ENCODE measurements at regions not wholly inside any gene's neighbourhood (a gene's known extent, or its start where the extent isn't known, plus 50 kb on each side); places are given as distances from the start of the nearest gene placed in this dataset.

DNA sequence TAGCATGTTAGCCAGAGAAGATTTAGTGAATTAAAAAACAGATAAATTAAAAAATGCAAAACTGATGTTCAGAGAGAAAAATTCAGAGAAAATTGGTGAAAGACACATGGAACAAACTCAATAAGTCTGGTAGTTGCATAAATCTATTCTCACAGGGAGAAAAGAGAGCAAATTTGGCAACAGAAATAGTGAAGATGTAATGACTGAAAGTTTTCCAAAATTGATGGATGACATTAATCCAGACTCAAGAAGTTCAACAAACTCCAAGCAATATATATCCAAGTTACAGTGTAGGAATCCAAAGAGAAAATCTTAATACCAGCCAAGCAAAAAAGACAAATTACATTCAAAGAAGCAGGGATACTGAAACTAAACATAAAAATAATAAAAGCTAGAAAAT lies 302.7 kb upstream of the ARPP21 start:
- DNase-seq = no peak

DNA sequence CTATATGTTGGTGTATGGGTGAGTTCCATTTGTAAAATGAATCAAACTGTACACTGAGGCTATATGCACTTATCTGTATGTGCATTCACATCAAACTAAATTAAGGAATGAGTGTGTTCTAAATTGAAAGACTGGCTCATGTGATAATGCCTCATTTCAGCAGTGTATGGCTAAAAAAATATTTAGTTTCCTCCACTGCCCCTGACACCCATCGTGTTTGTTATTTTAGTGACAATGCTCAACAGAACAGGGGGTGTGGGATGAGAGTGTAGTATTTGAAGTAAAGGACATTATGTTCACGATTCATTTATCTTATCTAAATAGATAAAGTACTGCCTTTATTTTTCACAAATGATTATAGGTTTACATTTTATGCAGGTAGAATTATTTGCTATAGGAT lies 301.1 kb upstream of the ARPP21 start:
- DNase-seq = no peak

DNA sequence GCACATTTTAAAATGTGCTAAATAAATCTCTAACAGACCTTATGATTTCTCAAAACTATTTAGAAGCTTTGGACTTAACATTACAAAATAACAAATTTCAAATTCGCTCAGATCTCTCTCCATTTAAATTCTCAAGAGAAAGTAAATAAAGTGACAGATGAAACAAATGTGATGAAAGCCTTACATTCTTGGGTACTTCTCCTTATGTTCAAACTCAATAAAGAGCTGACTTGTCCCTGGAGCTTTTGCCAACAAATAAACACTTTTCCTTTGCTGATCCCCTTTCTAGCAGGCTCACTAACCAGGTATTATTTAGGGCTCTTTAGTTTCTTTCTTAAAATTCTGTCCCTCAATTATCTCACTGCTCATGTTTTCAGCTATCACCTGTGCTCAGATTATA lies 259.1 kb upstream of the ARPP21 start:
- DNase-seq = no peak

DNA sequence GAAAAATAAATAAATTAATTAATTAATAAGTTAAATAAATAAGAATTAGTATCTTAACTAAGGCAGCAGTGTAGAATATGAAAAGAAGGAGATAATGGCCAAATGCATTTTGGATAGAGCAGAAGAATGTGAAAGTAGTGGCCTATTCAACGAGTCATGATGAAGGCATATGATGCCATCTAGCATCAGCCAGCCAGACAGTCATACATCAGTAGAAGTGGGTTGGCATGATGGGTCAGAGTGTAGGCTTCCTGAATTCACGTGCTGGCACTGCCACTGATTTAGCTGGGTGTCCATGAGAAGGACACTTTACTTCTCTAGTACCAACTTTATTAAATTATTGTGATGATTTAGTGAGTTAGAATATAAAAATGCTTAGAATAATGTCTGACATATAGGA lies 256.1 kb upstream of the ARPP21 start:
- DNase-seq = no peak

DNA sequence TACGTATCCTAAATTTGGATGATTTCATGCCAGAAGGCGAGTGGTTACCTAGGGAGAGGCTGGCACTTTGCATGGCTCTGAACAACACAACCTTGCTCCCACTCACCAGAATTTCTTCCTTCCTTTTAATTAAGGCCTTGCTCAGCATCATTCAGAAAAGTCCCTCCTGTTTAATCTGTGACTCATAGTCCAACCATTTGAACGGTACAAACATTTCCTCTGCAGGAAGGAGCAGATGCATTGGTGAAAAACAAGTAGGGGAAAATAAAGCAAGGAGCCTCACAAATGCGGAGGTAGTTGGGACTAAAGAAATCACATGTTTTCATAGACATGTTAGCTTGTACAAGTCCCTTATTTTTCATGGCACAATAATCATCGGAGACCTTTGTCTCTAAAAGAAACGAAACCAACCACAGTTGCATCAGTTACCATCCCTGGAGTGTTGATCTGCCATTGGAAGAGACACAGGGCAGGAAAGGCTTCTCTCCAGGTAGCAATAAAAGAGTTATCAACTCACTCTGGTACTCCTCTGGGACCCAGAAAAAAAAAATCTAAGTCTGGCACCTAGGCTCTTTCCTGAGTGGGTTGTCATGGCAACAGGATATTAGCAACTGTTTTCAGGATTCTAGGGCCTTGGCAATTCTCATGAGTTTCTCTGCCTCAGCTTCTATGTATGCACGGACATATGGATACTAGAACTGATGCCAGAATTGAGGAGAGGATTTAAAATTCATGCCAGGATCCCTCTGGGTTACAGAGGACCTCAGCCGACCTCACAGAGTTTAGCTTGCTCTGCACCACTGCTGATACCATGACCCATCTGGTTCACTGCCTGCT lies 255.4 kb upstream of the ARPP21 start:
- DNase-seq = no peak

DNA sequence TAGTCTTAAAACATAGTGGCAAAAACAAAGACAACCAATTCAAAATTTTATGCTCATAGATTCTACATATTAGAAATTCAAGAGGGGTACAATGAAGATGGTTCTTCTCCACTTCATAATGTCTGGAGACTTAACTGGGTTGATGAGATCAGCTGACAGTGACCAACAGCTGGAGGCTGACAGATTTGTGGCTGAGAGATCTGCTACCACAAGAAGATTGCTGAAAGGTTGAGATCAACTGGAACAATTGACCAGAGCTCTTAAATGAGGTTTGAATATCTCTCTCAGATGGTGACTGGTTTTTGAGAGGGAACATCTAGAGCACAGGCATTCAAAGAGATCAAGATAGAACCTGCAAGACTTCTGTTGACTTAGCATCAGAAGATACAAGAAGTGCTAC lies 254.1 kb upstream of the ARPP21 start:
- DNase-seq = no peak

DNA sequence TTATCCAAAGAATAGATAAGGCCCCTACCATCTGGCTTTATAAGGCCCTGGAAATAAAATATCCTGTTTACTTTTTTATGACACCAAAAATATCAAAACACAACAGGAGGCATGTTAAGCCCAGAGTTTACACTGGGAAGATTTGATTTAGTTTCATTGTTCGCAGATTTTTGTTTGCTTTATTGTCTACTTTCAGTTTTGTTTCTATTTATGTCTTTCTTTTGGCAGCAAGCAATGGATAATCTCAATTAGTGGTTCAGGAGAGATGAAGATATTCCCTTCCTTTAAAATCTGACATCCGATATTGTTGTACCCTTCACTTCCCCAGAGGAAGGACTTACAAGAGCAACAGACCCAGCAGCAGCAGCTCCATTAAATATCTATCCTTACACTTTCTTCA lies 249.4 kb upstream of the ARPP21 start:
- no peak for DNase-seq

DNA sequence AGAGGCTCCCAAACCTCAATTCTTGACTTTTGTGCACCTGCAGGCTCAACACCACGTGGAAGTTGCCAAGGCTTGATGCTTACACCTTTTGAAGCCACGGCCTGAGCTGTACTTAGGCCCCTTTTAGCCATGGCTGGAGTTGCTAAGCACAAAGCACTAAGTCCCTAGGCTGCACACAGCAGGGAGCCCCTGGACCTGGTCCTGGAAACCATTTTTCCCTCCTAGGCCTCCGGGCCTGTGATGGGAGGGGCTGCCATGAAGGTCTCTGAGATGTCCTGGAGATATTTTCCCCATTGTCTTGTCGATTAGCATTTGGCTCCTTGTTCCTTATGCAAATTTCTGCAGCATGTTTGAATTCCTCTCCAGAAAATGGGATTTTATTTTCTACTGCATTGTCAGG lies 247.1 kb upstream of the ARPP21 start:
- no peak for DNase-seq

DNA sequence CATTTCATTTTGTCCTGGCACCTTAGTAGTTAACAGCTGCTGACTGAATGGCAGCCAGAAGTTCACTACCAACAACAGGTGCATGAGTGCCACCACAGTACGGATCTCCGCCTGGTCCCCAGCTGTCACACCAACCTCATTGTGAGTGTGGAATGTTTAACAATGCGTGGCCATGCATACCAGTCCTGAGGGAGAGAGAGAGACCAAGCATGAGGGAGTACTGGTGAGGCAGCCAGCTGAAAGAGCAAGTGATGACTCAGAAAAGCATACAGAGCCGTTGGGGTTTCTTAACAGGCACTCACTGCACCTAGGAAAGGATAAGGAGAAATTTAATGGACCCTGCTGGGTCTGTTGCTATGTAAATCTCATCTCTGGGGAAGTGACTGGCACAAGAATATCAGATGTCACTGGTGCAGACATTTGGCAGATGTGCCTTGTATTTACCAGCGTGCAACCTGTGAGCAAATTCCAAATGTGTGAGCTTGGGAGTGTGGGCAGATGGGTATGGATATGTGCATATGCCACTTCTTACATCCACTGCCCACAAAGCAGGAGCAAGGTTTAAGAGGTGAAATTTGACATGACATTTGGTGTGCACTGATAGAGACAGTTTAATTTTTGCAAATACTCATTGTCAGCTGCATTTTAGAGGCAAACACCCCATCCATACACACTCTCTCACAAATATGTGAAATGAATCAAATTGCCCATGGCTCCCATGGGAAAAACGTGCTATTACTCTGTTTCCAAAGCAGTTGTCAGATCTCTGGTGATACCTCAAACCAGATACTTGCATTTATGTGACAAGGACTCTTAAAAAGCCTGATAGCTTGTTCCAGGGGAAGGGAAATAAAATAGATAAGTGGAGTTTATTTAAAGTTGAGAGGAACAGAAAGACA lies 245.2 kb upstream of the ARPP21 start:
- peak; percentile 27 to 54 for DNase-seq

DNA sequence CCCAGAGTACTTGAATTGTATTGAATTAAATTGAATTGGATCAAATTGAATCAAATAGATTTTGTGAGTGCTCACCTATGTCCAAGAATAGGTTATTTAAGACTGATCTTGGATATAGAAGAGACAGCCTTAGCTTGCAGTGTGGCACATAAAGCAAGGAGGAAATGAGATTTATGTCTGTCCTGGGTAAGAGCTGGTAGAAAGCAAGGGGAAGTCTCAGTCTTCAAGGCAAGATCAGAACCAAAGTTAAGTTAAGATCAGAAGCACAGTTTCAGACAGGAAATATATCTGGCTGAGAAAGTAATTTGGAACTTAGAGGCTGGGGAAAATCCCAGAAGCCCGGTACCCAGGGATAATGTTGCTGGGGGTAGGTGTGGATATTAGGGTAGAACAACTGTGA lies 244.4 kb upstream of the ARPP21 start:
- DNase-seq = no peak

DNA sequence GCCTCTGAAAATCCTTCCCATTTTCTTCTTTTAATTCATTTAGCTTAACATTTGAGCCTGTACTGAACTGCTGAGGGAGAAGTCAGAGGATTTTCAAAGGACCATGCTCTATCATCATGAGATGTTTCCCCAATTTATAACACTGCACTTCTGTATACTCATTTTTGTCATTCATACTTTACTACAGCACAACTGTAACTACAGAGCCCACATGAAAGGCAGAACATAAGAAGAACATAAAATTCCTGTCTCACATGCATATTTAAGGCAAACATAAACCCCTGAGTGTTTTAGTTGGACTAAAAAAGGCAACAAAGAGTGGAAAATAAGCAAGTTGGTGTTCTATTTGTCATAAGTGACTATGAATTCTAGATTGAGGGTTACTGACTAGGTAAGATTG lies 237.7 kb upstream of the ARPP21 start:
- DNase-seq = no peak

DNA sequence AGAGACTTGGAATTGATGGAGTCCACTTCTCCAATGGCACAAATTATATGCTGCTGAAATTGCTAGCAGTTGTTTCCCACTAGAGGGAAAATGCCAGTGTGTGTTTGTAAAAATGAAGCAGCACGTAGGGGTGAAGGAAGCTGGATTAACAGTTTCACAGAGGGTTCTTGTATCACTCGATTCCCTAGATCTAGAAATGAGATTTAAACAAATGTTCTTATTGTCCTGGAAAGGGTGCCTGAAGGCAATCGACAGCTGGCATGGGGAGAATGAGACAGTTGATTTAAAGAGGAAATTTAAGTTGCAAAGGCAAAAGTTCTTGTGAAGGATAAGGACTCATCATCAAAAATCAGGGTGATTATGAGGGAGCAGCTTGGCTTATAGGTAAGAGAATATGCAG lies 234.8 kb upstream of the ARPP21 start:
- DNase-seq = no peak

DNA sequence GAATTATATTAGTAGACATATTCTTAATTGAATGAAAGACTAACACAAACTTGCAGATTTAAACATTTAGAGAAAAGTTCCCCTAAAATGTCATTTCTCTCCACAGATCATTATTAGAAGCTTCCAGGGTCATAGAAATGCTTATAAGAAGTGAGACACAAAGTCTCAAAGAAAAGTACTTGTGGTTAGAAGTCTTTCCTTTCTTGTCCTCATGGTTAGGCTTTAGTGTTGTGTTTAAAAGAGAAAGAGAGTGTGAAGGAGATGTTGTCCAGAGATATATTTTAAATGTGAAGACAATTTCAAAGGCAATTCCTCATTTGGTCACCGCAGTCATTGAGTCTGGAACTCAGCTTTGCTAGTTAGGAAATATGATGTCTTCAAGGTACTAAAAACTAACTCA lies 230.4 kb upstream of the ARPP21 start:
- DNase-seq = no peak

DNA sequence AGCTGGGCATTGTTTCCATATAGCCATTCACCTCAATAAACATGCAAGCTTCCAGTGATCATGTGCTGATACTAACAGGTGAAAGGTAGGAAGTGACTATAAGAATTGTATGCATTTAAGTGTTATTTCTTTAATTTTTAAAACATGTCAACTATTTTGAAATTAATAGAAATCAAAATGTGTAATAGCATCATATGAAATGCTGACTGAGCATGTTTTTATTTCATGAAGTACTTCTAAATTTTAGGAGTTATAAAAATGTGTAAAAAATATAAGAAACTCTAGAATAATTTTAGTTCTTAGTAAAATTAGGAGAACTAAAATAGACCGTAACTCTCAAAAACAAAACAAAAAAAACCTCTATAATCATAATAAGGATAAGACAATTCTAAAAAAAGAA lies 229.3 kb upstream of the ARPP21 start:
- DNase-seq = no peak

DNA sequence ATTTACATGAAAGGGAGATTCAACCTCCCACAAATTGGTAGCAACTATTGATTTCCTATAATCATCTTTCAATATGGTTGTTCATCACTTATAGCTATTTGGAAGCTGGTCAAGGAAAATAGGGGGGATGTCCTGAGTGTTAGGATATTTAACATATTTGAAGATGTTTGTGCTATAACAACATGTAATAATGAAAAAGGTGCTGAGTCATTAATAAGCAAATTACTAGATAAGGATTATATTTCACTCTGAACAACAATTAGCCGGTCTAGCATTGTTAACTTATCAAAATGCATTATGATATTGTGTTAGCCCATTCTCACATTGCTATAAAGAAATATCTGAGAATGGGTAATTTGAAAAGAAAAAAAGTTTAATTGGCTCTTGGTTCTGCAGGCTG lies 225.8 kb upstream of the ARPP21 start:
- DNase-seq = no peak

DNA sequence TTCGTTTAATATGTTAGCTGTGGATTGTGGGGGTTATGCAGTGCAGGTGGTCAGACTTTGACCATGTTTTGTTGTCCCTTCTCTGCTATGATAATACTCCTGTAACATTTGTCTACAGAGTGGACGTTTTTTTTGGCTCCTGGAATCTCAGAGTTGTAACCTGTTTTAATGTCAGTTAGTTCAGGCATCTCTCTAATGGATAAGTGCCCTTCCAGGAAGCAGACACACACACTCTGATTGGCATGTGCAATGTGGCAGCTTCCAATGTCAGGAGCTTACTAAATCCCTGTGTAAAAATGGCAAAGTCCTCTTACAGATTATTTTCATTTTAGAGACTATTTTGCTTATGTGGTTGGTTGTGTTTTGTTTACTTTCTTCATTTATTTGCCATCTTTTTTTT lies 222.2 kb upstream of the ARPP21 start:
- no peak for DNase-seq

DNA sequence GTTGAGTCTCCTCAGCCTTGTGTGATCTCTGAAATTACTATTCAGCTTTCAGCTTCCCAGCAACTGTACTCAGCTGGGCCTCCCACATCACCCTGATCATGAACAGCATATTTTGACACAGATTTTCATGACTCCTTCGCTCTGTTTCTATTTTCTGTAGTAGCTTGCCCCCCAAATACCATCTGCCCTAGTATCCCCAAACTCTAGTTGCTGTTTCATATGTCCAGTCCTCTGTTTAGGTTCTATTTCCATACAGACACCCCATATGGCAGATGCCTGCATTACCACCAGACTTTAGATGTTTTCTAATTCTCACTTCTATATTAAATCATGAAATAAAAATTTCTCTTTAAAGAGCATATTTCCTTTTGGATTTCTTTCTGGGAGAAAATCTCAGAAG lies 217.2 kb upstream of the ARPP21 start:
- DNase-seq = no peak

DNA sequence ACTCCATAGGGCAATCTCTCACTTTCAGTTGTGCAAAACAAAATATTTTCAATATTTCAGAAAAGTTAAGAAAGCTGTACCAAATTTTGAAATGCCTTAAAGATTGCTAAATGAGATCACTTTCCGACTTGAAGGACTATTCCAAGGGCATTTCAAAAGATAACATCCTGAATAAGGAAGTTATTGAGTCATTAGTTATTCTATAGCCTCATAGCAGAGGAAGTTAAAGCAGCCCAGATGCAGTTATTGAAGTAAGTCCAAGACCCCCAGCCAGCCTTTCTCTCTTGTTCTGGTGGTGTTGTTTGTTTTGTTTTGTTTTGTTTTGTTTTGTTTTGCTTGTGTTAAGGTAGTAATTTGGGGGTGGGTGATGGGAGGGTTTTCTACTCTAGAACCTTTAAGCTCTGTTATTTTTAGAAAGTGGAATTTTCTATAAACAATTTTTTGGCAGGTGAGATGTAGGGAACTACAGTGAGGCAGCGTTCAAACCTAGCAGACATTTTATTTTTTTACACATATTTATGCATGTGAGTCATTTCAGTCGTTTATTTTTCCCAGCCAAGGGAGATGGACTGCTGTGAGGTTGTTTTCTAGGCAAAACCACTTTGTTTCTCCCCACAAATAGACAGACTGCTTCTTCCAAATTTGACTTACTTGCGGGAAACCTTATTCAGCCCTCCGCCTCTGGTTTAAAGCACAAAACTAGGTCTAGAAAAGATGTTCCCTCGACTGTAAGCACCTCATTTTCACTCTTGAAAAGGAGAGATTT lies 216.3 kb upstream of the ARPP21 start:
- no peak for DNase-seq

DNA sequence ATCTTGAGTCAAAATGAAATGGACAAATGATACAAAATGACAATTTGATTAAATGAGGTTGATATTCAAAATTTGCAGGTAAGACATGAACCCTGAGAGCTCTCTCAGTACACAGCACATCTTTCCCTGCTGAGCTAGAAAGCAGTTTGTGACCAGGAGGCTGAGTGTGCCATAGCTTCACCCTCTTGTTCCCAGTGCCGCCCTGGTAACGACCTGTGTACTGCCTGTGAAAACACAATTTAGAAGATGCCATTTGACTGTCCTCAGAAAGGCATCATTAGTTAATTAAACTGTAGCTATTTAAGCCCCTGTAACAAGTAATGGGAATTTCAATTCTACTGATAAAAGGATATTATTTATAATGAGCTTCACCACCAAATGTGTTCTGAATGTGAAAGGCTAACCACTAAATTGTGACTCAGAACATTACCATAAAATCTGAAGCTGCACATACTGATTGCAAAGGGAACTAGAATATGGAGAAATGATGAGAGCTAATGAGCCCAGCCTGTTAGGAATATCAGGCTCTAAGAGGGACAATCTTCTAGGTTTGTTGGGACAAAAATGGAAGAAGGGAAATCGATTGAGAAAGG lies 212.9 kb upstream of the ARPP21 start:
- DNase-seq = no peak

DNA sequence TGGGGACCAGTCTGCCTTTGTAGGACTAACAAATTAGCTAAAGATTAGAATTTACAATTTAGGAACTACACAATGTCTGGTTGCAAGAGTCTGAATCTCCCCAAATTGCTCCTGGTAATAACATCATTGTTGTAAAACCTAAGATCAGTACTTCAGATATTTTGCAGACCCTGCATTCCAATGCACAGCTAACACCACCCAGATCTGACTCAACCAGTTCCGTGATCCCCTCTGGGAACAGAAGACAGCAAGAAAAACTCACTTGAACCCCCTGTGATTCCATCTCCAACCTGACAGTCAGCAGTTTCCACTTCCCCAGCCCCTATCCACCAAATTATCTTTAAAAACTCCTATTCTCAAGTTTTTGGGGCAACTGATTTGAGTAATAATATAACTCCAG lies 201.9 kb upstream of the ARPP21 start:
- DNase-seq = no peak

DNA sequence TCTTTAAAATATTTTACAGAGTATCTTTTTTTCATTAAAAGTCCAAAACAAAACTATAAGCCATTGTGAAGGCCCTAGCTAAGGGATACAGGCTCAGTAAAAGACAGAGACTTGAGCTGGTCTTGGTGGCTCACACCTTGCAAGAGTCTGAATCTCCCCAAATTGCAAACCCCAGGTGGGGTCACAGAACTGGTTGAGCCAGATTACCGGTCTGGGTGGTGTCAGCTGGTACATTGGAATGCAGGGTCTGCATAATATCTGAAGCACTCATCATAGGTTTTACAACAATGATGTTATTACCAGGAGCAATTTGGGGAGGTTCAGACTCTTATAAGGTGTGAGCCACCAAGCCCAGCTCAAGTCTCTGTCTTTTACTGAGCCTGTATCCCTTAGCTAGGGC lies 201.2 kb upstream of the ARPP21 start:
- no peak for DNase-seq

DNA sequence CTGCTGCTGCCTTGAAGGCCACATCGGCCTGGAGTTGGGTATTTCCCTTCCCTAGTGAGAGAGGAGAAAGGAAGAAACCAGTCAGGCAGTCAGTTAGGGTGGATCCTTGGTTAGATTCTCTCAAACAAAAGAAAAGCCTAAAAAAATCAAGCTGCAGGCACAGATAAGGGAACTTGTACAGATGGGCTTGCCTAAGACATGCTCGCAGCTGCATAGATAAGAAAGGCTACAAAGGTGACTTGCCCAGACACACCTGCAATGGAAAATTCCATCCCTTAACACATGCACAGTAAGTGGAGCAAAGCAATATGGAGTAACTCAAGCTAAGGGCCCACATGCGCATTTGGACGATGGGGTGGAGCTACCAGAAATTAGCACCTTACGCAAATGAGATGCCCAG lies 199.7 kb upstream of the ARPP21 start:
- DNase-seq = no peak

DNA sequence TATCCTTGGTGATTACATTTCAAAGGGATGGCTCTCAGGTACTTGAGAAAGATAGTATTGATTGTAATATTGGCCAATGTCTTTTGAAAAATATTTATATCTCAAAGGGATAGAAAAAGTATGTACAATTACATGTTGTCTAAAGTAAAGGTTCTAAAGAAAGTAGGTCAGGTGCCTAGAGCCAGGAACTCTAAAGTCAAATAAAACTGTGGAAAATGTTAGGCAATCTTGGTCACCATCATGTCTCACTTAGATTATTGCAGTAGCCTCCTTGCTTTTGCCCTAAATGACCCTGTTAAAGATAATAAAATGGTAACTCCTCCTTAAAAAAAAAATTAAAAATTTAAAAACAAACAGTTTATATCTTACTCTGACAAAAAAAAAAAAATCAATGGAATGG lies 198.5 kb upstream of the ARPP21 start:
- no peak for DNase-seq

Data from NCI-H187 (cell line).